Right lobe of liver (tissue), 4 donors: ENCODE measurements at regions not wholly inside any gene's neighbourhood (a gene's known extent, or its start where the extent isn't known, plus 50 kb on each side); places are given as distances from the start of the nearest gene placed in this dataset.

Source experiments
- POLR2A ChIP-seq: fragments of 450-650 bp; IDR thresholded peaks from one replicate; pipeline ENCODE4 v1.6.1; 2017; ENCODE audit warnings: antibody characterized with exemption, mild to moderate bottlenecking
- TF ChIP-seq, protein P1 (sequence below), 4 donors: fragments of 200-600 bp in 3 of 4; fragments of 450-650 bp in 1 of 4; IDR thresholded peaks; one replicate each; pipeline versions ENCODE4 v1.5.1 to v1.8.0; 2016 to 2022; ENCODE audit warnings: antibody characterized with exemption in 4 of 4, mild to moderate bottlenecking in 2 of 4
- donor health status: DM: no; HTN: no; CAD: no.
- donor health status: DM: no; HTN: no; CAD: no.
- donor health status: DM: no; HTN: yes; CAD: no.

DNA sequence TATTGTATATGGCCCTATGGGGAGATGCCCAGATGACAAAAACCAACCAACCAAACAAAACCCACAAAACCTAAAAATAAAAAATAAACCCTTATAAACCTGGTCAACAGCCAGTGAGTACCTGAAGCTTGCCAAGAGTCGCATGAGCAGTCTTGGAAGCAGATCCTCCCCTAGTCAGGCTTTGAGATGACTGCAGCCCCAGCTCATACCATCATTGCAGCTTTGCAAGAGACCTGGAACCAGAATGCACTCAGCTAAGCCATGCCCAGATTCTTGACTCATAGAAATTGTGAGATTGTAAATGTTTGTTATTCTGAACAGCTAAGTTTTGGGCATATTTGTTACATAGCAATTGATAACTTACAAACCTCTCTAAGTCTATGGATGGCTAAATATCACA lies 326.8 kb downstream of the HLX start:
- TF ChIP-seq, protein P1, sequence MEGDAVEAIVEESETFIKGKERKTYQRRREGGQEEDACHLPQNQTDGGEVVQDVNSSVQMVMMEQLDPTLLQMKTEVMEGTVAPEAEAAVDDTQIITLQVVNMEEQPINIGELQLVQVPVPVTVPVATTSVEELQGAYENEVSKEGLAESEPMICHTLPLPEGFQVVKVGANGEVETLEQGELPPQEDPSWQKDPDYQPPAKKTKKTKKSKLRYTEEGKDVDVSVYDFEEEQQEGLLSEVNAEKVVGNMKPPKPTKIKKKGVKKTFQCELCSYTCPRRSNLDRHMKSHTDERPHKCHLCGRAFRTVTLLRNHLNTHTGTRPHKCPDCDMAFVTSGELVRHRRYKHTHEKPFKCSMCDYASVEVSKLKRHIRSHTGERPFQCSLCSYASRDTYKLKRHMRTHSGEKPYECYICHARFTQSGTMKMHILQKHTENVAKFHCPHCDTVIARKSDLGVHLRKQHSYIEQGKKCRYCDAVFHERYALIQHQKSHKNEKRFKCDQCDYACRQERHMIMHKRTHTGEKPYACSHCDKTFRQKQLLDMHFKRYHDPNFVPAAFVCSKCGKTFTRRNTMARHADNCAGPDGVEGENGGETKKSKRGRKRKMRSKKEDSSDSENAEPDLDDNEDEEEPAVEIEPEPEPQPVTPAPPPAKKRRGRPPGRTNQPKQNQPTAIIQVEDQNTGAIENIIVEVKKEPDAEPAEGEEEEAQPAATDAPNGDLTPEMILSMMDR (IDR thresholded peaks at IDR 0.05) = no peak
- TF ChIP-seq POLR2A = no peak
